Trophoblast cell (in vitro differentiated cells and primary cell): ENCODE measurements at regions not wholly inside any gene's neighbourhood (a gene's known extent, or its start where the extent isn't known, plus 50 kb on each side); places are given as distances from the start of the nearest gene placed in this dataset.

Experiments
- DNase-seq, 2 donors: peaks; one replicate each; pipeline ENCODE4 v3.0.0-alpha.2; 2016
- H2AFZ ChIP-seq: 2 replicates; pipeline ENCODE4 v1.6.1; 2013; ENCODE audit warnings: low read length, moderate library complexity, mild to moderate bottlenecking; ENCODE audit not compliant: insufficient read depth, poor library complexity
- H2AK5ac ChIP-seq: 2 replicates; pipeline ENCODE4 v1.6.1; 2013; ENCODE audit warnings: mild to moderate bottlenecking, low read length
- H2BK120ac ChIP-seq: 2 replicates; pipeline ENCODE4 v1.6.1; 2013; ENCODE audit warnings: low read length, mild to moderate bottlenecking, moderate library complexity; ENCODE audit not compliant: insufficient read depth, poor library complexity
- H2BK12ac ChIP-seq: 2 replicates; pipeline ENCODE4 v1.6.1; 2013; ENCODE audit warnings: mild to moderate bottlenecking, low read length, moderate library complexity
- H2BK5ac ChIP-seq: 2 replicates; pipeline ENCODE4 v1.6.1; 2013; ENCODE audit warnings: low read length, low read depth, moderate library complexity, mild to moderate bottlenecking; ENCODE audit not compliant: poor library complexity
- H3K14ac ChIP-seq: 2 replicates; pipeline ENCODE4 v1.6.1; 2013; ENCODE audit warnings: mild to moderate bottlenecking, low read length
- H3K18ac ChIP-seq: 2 replicates; pipeline ENCODE4 v1.6.1; 2013; ENCODE audit warnings: mild to moderate bottlenecking, low read length
- H3K23ac ChIP-seq: 2 replicates; pipeline ENCODE4 v1.6.1; 2013; ENCODE audit warnings: low read length
- H3K27ac ChIP-seq: 2 replicates; pipeline ENCODE4 v1.5.1; 2013; ENCODE audit warnings: low read depth, mild to moderate bottlenecking, inconsistent platforms, low read length, moderate library complexity
- H3K27me3 ChIP-seq: 2 replicates; pipeline ENCODE4 v1.6.1; 2013; ENCODE audit warnings: inconsistent platforms, mild to moderate bottlenecking, low read length, moderate library complexity; ENCODE audit not compliant: insufficient read depth
- H3K36me3 ChIP-seq, 2 experiments: 1 replicate in 1 of 2; 2 replicates in 1 of 2; pipeline ENCODE4 v1.6.1; 2013; ENCODE audit warnings: low read length in 2 of 2, mild to moderate bottlenecking in 2 of 2, moderate library complexity in 1 of 2; ENCODE audit not compliant: insufficient read depth in 2 of 2, control insufficient read depth in 1 of 2
- H3K4ac ChIP-seq: 2 replicates; pipeline ENCODE4 v1.6.1; 2013; ENCODE audit warnings: low read depth, mild to moderate bottlenecking, low read length, moderate library complexity
- H3K4me1 ChIP-seq, 2 experiments: 1 replicate in 1 of 2; 2 replicates in 1 of 2; pipeline ENCODE4 v1.6.1; 2013; ENCODE audit warnings: low read length in 2 of 2, mild to moderate bottlenecking in 2 of 2, moderate library complexity in 1 of 2; ENCODE audit not compliant: insufficient read depth in 2 of 2, control insufficient read depth in 1 of 2
- H3K4me2 ChIP-seq: 2 replicates; pipeline ENCODE4 v1.6.1; 2013; ENCODE audit warnings: inconsistent platforms, mild to moderate bottlenecking, low read length, moderate library complexity
- H3K4me3 ChIP-seq: 2 replicates; pipeline ENCODE4 v1.5.1; 2013; ENCODE audit warnings: mild to moderate bottlenecking, low read depth, low read length, inconsistent platforms
- H3K79me1 ChIP-seq: one replicate; pipeline ENCODE4 v1.6.1; 2013; ENCODE audit warnings: low read length
- H3K79me2 ChIP-seq: 2 replicates; pipeline ENCODE4 v1.6.1; 2013; ENCODE audit warnings: low read length, mild to moderate bottlenecking; ENCODE audit not compliant: control insufficient read depth, insufficient read depth, poor library complexity
- H3K9ac ChIP-seq: 2 replicates; pipeline ENCODE4 v1.6.1; 2013; ENCODE audit warnings: mild to moderate bottlenecking, low read length
- H3K9me3 ChIP-seq: 2 replicates; pipeline ENCODE4 v1.6.1; 2013; ENCODE audit warnings: low read depth, mild to moderate bottlenecking, control low read depth, inconsistent platforms, low read length; ENCODE audit not compliant: insufficient read depth
- H4K12ac ChIP-seq: 2 replicates; pipeline ENCODE4 v1.6.1; 2013; ENCODE audit warnings: low read depth, mild to moderate bottlenecking, low read length, moderate library complexity
- H4K8ac ChIP-seq: 2 replicates; pipeline ENCODE4 v1.6.1; 2013; ENCODE audit warnings: low read depth, mild to moderate bottlenecking, low read length, moderate library complexity
- H4K91ac ChIP-seq: one replicate; pipeline ENCODE4 v1.6.1; 2013; ENCODE audit warnings: low read depth, mild to moderate bottlenecking, low read length, moderate library complexity
- WGBS: extraction: QIAGEN DNeasy Blood & Tissue Kit; methylation state at CpG from one replicate; pipeline ENCODE4 v1.1.7; 2013; ENCODE audit warnings: missing lambda C conversion rate; ENCODE audit not compliant: insufficient read length, insufficient coverage; ENCODE audit errors: extremely low coverage; 5-methylcytosine and 5-hydroxymethylcytosine counted together

DNA sequence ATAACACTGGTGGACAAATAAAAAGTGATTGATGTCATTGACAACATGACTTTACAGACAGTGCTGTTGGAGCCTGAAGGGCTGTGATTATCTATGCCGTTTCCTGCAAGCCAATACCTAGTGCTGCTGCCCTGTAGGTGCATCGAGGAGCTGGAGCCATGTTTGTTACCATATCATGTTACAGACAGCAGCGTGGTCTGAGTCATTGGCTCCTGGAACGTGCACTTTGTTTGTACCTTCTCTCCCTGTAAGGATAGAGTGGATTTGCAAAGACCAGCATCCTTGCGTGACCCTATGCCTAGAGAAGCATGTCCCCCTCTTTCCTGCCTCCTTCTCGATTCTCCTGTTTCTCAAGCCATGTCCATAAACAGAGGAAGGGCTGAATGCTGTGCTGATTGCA, 597.2 kb downstream of the TYW1 start:
- H2BK120ac ChIP-seq: no peak overlapping the region
- no peak overlapping the region for H2BK12ac ChIP-seq
- no peaks in the 10 kb centered on the region for H3K4me1 ChIP-seq
- no peak overlapping the region for H3K14ac ChIP-seq
- no CpG with 5 or more reads among the region's 6 CpGs for WGBS
- H3K4ac ChIP-seq: no peak overlapping the region
- no peak overlapping the region for H3K4me3 ChIP-seq
- no peak overlapping the region for H4K8ac ChIP-seq
- no peak overlapping the region for H2AK5ac ChIP-seq
- H3K79me2 ChIP-seq: no peaks in the 10 kb centered on the region
- no peak overlapping the region for H2BK5ac ChIP-seq
- H3K27ac ChIP-seq: no peak overlapping the region
- no peaks in the 10 kb centered on the region for H3K79me1 ChIP-seq
- H3K9ac ChIP-seq: no peak overlapping the region
- no peak overlapping the region for H4K12ac ChIP-seq
- DNase-seq: no peak
- H3K36me3 ChIP-seq: no peaks in the 10 kb centered on the region
- H4K91ac ChIP-seq: no peak overlapping the region
- H2AFZ ChIP-seq: no peak overlapping the region
- no peak overlapping the region for H3K4me2 ChIP-seq
- no peaks in the 10 kb centered on the region for H3K27me3 ChIP-seq
- H3K18ac ChIP-seq: no peak overlapping the region
- no peak overlapping the region for H3K23ac ChIP-seq
- no peaks in the 10 kb centered on the region for H3K9me3 ChIP-seq

DNA sequence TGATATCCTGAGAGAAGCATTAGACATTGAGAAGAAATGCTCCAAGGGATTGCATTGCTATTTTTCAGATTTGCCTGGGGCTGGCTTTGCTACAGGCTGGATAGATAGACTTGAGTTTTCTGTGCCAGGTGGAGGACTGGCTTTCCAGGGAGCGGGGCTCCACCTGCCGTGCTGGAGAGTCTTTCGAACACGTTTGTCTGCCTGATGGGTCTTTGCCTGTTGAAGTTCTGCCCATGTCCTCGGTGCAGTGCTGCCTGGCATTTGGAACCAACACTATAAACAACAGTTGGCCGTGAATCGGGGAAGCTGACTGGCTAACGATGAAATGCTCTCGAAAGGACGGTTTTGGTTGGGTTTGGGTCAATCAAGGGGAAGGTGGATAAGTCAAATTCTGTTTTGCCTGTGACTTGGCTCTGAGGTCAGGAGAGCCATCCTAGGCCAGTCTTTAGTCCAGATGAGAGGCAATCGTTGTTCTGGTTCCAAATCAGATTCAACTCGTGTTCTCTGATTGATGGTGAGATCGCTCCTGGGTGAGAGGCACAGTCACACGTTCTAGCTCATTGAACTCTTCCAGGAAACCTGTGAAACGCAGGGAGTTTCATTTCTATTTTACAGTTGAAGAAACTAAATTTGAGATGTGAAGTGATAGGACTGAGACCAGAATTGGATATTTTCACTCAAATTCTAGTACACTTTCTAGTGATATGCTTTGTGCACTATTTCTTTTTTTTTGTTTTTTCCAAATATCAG, 599.0 kb downstream of the TYW1 start:
- no peak overlapping the region for H3K4me3 ChIP-seq
- no peak overlapping the region for H3K4ac ChIP-seq
- no peaks in the 10 kb centered on the region for H3K27me3 ChIP-seq
- no peaks in the 10 kb centered on the region for H3K79me1 ChIP-seq
- no peak overlapping the region for H2AFZ ChIP-seq
- H3K14ac ChIP-seq: no peak overlapping the region
- no peaks in the 10 kb centered on the region for H3K79me2 ChIP-seq
- no peak overlapping the region for H4K8ac ChIP-seq
- no peak overlapping the region for H2BK120ac ChIP-seq
- no peaks in the 10 kb centered on the region for H3K4me1 ChIP-seq
- no peak overlapping the region for H3K18ac ChIP-seq
- no peaks in the 10 kb centered on the region for H3K36me3 ChIP-seq
- H3K27ac ChIP-seq: no peak overlapping the region
- H2AK5ac ChIP-seq: no peak overlapping the region
- no peak overlapping the region for H4K91ac ChIP-seq
- no peak overlapping the region for H3K23ac ChIP-seq
- no peak overlapping the region for H3K4me2 ChIP-seq
- H3K9me3 ChIP-seq: no peaks in the 10 kb centered on the region
- no peak overlapping the region for H2BK12ac ChIP-seq
- no CpG with 5 or more reads among the region's 15 CpGs for WGBS
- DNase-seq: no peak
- H3K9ac ChIP-seq: no peak overlapping the region
- no peak overlapping the region for H2BK5ac ChIP-seq
- no peak overlapping the region for H4K12ac ChIP-seq

DNA sequence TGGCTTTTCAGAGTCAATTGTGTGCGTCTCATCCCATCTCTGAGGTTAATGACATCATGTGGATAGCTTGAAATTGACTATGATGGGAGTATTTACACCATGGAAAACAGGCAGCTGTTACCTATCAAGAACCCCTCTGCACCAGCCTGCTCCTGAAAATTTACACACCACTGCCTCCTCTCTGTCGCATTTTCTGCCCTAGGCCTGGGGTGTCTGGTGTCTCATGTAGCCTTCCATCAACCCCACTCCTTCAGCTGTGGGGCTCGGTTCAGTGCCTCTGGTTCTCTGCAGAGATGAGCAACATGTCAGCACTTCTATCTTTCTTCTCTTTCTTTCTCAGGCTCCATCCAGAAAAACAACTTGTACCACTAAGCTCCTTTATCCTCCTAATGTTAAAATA, 600.5 kb downstream of the TYW1 start:
- H3K18ac ChIP-seq: no peak overlapping the region
- H3K23ac ChIP-seq: no peak overlapping the region
- WGBS: no CpG with 5 or more reads among the region's 3 CpGs
- H3K79me2 ChIP-seq: no peaks in the 10 kb centered on the region
- no peaks in the 10 kb centered on the region for H3K27me3 ChIP-seq
- no peak overlapping the region for H2BK5ac ChIP-seq
- no peaks in the 10 kb centered on the region for H3K36me3 ChIP-seq
- no peaks in the 10 kb centered on the region for H3K9me3 ChIP-seq
- no peak overlapping the region for H2AFZ ChIP-seq
- no peak overlapping the region for H3K14ac ChIP-seq
- no peak overlapping the region for H3K9ac ChIP-seq
- no peak overlapping the region for H4K91ac ChIP-seq
- no peak overlapping the region for H4K8ac ChIP-seq
- no peak for DNase-seq
- no peak overlapping the region for H2BK120ac ChIP-seq
- no peak overlapping the region for H3K4ac ChIP-seq
- no peak overlapping the region for H2AK5ac ChIP-seq
- H4K12ac ChIP-seq: no peak overlapping the region
- H3K27ac ChIP-seq: no peak overlapping the region
- no peaks in the 10 kb centered on the region for H3K79me1 ChIP-seq
- H3K4me1 ChIP-seq: no peaks in the 10 kb centered on the region
- no peak overlapping the region for H3K4me3 ChIP-seq
- H2BK12ac ChIP-seq: no peak overlapping the region
- no peak overlapping the region for H3K4me2 ChIP-seq

DNA sequence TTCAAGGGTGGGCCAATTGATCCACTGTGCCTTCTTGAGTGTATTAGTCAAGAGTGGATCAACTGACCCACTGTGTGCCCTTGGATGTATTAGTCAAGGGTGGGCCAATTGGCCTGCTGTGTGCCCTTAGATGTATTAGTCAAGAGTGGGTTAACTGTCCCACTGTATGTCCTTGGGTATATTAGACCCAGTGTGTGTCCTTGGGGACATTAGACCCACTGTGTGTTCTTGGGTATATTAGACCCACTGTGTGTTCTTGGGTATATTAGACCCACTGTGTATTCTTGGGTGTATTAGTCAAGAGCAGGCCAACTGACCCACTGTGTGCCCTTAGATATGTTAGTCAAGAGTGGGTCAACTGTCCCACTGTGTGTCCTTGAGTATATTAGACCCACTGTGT, 601.8 kb downstream of the TYW1 start:
- H3K9ac ChIP-seq: no peak overlapping the region
- H3K23ac ChIP-seq: no peak overlapping the region
- H3K79me1 ChIP-seq: no peaks in the 10 kb centered on the region
- H3K18ac ChIP-seq: no peak overlapping the region
- H3K27ac ChIP-seq: no peak overlapping the region
- H4K91ac ChIP-seq: no peak overlapping the region
- H4K12ac ChIP-seq: no peak overlapping the region
- H3K14ac ChIP-seq: no peak overlapping the region
- no peaks in the 10 kb centered on the region for H3K9me3 ChIP-seq
- DNase-seq: no peak
- H2AK5ac ChIP-seq: no peak overlapping the region
- H3K4me1 ChIP-seq: no peaks in the 10 kb centered on the region
- H2BK12ac ChIP-seq: no peak overlapping the region
- H3K4ac ChIP-seq: no peak overlapping the region
- H3K4me3 ChIP-seq: no peak overlapping the region
- H3K27me3 ChIP-seq: no peaks in the 10 kb centered on the region
- H2BK120ac ChIP-seq: no peak overlapping the region
- no peak overlapping the region for H2BK5ac ChIP-seq
- no peaks in the 10 kb centered on the region for H3K36me3 ChIP-seq
- no peak overlapping the region for H3K4me2 ChIP-seq
- H4K8ac ChIP-seq: no peak overlapping the region
- no peak overlapping the region for H2AFZ ChIP-seq
- H3K79me2 ChIP-seq: no peaks in the 10 kb centered on the region
